ENCODE measurements at regions not wholly inside any gene's neighbourhood (a gene's known extent, or its start where the extent isn't known, plus 50 kb on each side); places are given as distances from the start of the nearest gene placed in this dataset.

DNA sequence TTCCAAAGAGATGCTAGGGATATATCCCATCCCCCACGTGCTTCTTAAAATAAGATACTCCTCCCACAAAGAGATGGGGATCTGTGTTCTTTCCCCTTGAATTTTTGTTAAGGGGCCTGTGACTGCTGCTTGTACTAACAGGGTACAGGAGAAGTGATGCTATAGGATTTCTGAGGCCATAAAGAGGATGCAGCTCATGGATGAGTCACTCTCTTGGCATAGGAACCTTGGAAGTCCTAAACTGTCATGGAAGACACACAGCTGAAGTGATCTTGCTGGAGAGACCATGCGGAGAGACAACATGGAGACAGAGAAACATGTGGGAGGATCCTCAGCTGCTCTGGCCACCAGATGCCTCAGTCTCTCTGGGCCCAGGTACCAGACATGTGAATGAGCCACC, 157.2 kb downstream of the S1PR1 start:
- no peak for DNase-seq (ENCODE audit: extremely low spot score, unreplicated experiment)
- Mint-ChIP-seq H3K4me1 (ENCODE audit: unreplicated experiment) (no peaks in the 10 kb centered on the region), H3K9me3 (ENCODE audit: unreplicated experiment) (no peaks in the 10 kb centered on the region), H3K4me3 (ENCODE audit: unreplicated experiment) (no peak overlapping the region), H3K27me3 (ENCODE audit: unreplicated experiment) (peaks cover 2% of the 10 kb centered on the region), H3K36me3 (ENCODE audit: unreplicated experiment) (no peaks in the 10 kb centered on the region), H3K27ac (ENCODE audit: unreplicated experiment) (no peak overlapping the region)
- no peak for TF ChIP-seq CTCF (IDR thresholded peaks at IDR 0.05)

DNA sequence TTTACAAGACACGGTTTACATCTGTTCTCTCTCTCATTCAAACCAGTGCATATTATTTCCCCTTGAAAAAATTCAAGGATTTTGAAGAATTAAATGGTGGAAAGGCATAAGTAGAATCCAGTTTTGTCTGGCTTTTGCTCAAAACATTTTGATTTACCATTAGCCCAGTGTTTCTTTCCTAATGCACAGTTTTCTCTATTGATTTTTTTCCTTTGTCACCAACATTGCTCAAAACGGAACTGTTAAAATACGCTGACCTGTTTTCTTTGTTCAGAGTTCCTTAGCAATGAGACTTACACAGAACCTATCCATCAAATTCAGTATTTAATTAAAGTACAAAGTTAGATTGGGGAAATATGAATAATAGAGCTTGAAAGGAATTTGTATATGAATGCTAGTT, 162.4 kb downstream of the S1PR1 start:
- no peaks in the 10 kb centered on the region for H3K9me3 Mint-ChIP-seq (ENCODE audit: unreplicated experiment)
- H3K27me3 Mint-ChIP-seq (ENCODE audit: unreplicated experiment): peaks cover 2% of the 10 kb centered on the region
- H3K4me3 Mint-ChIP-seq (ENCODE audit: unreplicated experiment): no peak overlapping the region

GRCh38 chr1:101406271-101406670, 169.5 kb downstream of the S1PR1 start:
- Mint-ChIP-seq H3K36me3 (ENCODE audit: unreplicated experiment) (no peaks in the 10 kb centered on the region), H3K4me3 (ENCODE audit: unreplicated experiment) (no peak overlapping the region), H3K27ac (ENCODE audit: unreplicated experiment) (no peak overlapping the region), H3K9me3 (ENCODE audit: unreplicated experiment) (no peaks in the 10 kb centered on the region), H3K27me3 (ENCODE audit: unreplicated experiment) (peaks cover 7% of the 10 kb centered on the region), H3K4me1 (ENCODE audit: unreplicated experiment) (no peaks in the 10 kb centered on the region)
- no peak for DNase-seq (ENCODE audit: extremely low spot score, unreplicated experiment)
- no peak for TF ChIP-seq CTCF (IDR thresholded peaks at IDR 0.05)

More for the DNA sequence above, 162.4 kb downstream of the S1PR1 start:
- DNase-seq (ENCODE audit: extremely low spot score, unreplicated experiment): no peak
- no peaks in the 10 kb centered on the region for H3K36me3 Mint-ChIP-seq (ENCODE audit: unreplicated experiment)
- TF ChIP-seq CTCF (IDR thresholded peaks at IDR 0.05): no peak
- H3K4me1 Mint-ChIP-seq (ENCODE audit: unreplicated experiment): no peaks in the 10 kb centered on the region
- no peak overlapping the region for H3K27ac Mint-ChIP-seq (ENCODE audit: unreplicated experiment)

DNA sequence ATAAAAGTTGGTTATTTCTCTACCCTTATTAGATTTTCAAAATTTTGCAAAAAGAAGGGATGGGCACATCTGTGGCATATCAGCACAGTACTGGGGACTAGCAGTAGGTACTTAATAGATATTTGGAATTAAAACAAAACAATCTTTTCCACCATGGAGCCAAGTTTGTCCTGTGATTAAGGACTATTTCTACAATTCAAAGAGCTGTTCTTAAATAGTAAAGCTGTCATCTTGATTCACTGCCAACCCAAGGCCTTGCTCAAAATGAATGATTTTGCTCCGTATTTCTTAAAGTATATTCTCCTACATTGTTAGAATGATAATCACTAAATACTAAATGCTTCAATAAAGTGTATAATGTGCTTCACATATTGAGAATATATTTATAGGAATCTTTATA, 169.9 kb downstream of the S1PR1 start:
- Mint-ChIP-seq H3K27ac (ENCODE audit: unreplicated experiment) (no peak overlapping the region), H3K4me1 (ENCODE audit: unreplicated experiment) (no peaks in the 10 kb centered on the region), H3K4me3 (ENCODE audit: unreplicated experiment) (no peak overlapping the region), H3K36me3 (ENCODE audit: unreplicated experiment) (no peaks in the 10 kb centered on the region), H3K9me3 (ENCODE audit: unreplicated experiment) (no peaks in the 10 kb centered on the region), H3K27me3 (ENCODE audit: unreplicated experiment) (peaks cover 7% of the 10 kb centered on the region)
- no peak for TF ChIP-seq CTCF (IDR thresholded peaks at IDR 0.05)
- no peak for DNase-seq (ENCODE audit: extremely low spot score, unreplicated experiment)

GRCh38 chr1:101407505-101408211, 170.8 kb downstream of the S1PR1 start:
- no peaks in the 10 kb centered on the region for H3K4me1 Mint-ChIP-seq (ENCODE audit: unreplicated experiment)
- H3K27me3 Mint-ChIP-seq (ENCODE audit: unreplicated experiment): peaks cover 10% of the 10 kb centered on the region
- H3K9me3 Mint-ChIP-seq (ENCODE audit: unreplicated experiment): no peaks in the 10 kb centered on the region
- no peak overlapping the region for H3K27ac Mint-ChIP-seq (ENCODE audit: unreplicated experiment)
- no peak overlapping the region for H3K4me3 Mint-ChIP-seq (ENCODE audit: unreplicated experiment)
- DNase-seq (ENCODE audit: extremely low spot score, unreplicated experiment): no peak
- no peak for TF ChIP-seq CTCF (IDR thresholded peaks at IDR 0.05)
- H3K36me3 Mint-ChIP-seq (ENCODE audit: unreplicated experiment): no peaks in the 10 kb centered on the region

All from osteocyte (in vitro differentiated cells).